Middle frontal gyrus (tissue), 1 donor: ENCODE measurements at regions not wholly inside any gene's neighbourhood (a gene's known extent, or its start where the extent isn't known, plus 50 kb on each side); places are given as distances from the start of the nearest gene placed in this dataset.
"Not testable (repeated sequence)": the region's sequence is repeated elsewhere in the genome, so short reads cannot be mapped to it uniquely, and the experiment has no call there.

Experiments
- DNase-seq: peaks from one replicate; pipeline ENCODE4 v3.0.0-alpha.2; 2015; ENCODE audit warnings: low spot score; ENCODE audit errors: extremely low spot score

- DNase-seq, result no peak
Observed at GRCh38 chr3:70647094-70647493, 334.7 kb upstream of the MDFIC2 start.

GRCh38 chr3:70646635-70647034 is 334.2 kb upstream of the MDFIC2 start:
- no peak for DNase-seq

- no peak for DNase-seq
Observed at GRCh38 chr3:70640481-70640880, 328.0 kb upstream of the MDFIC2 start.

GRCh38 chr3:70635301-70635700 is 322.9 kb upstream of the MDFIC2 start:
- DNase-seq, result no peak

GRCh38 chr3:70631716-70632307 is 319.4 kb upstream of the MDFIC2 start:
- no peak for DNase-seq

- no peak for DNase-seq
Observed at GRCh38 chr3:70621451-70621850, 309.0 kb upstream of the MDFIC2 start.

- DNase-seq, result no peak
Observed at GRCh38 chr3:70620956-70621355, 308.5 kb upstream of the MDFIC2 start.

GRCh38 chr3:70620367-70620766 is 307.9 kb upstream of the MDFIC2 start:
- no peak for DNase-seq

- DNase-seq, result no peak
Observed at GRCh38 chr3:70618151-70618550, 305.7 kb upstream of the MDFIC2 start.

GRCh38 chr3:70617349-70617748 is 304.9 kb upstream of the MDFIC2 start:
- DNase-seq, result not testable (repeated sequence)

GRCh38 chr3:70615286-70615685 is 302.8 kb upstream of the MDFIC2 start:
- no peak for DNase-seq

GRCh38 chr3:70614111-70614510 is 301.7 kb upstream of the MDFIC2 start:
- no peak for DNase-seq

GRCh38 chr3:70612920-70613319 is 300.5 kb upstream of the MDFIC2 start:
- no peak for DNase-seq

GRCh38 chr3:70611667-70612277 is 299.3 kb upstream of the MDFIC2 start:
- not testable (repeated sequence) for DNase-seq

GRCh38 chr3:70608434-70608833 is 296.0 kb upstream of the MDFIC2 start:
- DNase-seq, result no peak

- DNase-seq, result no peak
Observed at GRCh38 chr3:70607469-70607868, 295.0 kb upstream of the MDFIC2 start.

GRCh38 chr3:70606018-70606417 is 293.6 kb upstream of the MDFIC2 start:
- DNase-seq, result no peak

GRCh38 chr3:70603103-70603502 is 290.7 kb upstream of the MDFIC2 start:
- no peak for DNase-seq

GRCh38 chr3:70597312-70597711 is 284.9 kb upstream of the MDFIC2 start:
- DNase-seq, result no peak

- DNase-seq, result no peak
Observed at GRCh38 chr3:70583682-70584081, 271.2 kb upstream of the MDFIC2 start.

- no peak for DNase-seq
Observed at GRCh38 chr3:70582803-70583202, 270.4 kb upstream of the MDFIC2 start.

- no peak for DNase-seq
Observed at GRCh38 chr3:70580021-70580420, 267.6 kb upstream of the MDFIC2 start.

- no peak for DNase-seq
Observed at GRCh38 chr3:70571696-70572095, 259.3 kb upstream of the MDFIC2 start.
